ENCODE measurements at regions not wholly inside any gene's neighbourhood (a gene's known extent, or its start where the extent isn't known, plus 50 kb on each side); places are given as distances from the start of the nearest gene placed in this dataset.
A peak's percentile ranks its signal among the peaks of the same experiment; 100 is the strongest.

GRCh38 chr22:25419247-25420113, 145.0 kb upstream of the GRK3 start:
- no peak overlapping the region for H3K9ac ChIP-seq (replicated peaks in 1 of 4; ENCODE audit: extremely low read depth in 1 of 4, low read depth in 3 of 4, low read length in 3 of 4)
- no peak overlapping the region for H2BK15ac ChIP-seq (ENCODE audit: low read length)
- H3K79me2 ChIP-seq (ENCODE audit: control insufficient read depth in 1 of 2, insufficient read depth in 2 of 2, low read length in 2 of 2): no peaks in the 10 kb centered on the region
- H2AFZ ChIP-seq (ENCODE audit: low read length): no peak overlapping the region
- H3K23me2 ChIP-seq (ENCODE audit: low read depth, low read length): peaks cover 10% of the 10 kb centered on the region
- no peak overlapping the region for H4K8ac ChIP-seq (ENCODE audit: extremely low read depth, insufficient read depth, low read length)
- no peak overlapping the region for H4K5ac ChIP-seq (ENCODE audit: insufficient read length, low read depth, low read length)
- H3K27me3 ChIP-seq (replicated peaks in 1 of 4; ENCODE audit: control insufficient read depth in 3 of 4, extremely low read depth in 1 of 4, insufficient read depth in 3 of 4, low read length in 3 of 4): peaks cover 11 to 28% (median 20%) of the 10 kb centered on the region in 4 experiments
- no peak overlapping the region for H2BK20ac ChIP-seq (ENCODE audit: low read length)
- H4K20me1 ChIP-seq (replicated peaks in 1 of 2; ENCODE audit: control insufficient read depth in 1 of 2, insufficient read depth in 2 of 2, low read length in 2 of 2): no peaks in the 10 kb centered on the region
- H3K14ac ChIP-seq (ENCODE audit: insufficient read length): no peak overlapping the region
- H3K4me1 ChIP-seq (replicated peaks in 1 of 4; ENCODE audit: control insufficient read depth in 3 of 4, insufficient read depth in 4 of 4, low read length in 3 of 4): peaks cover 6 to 10% (median 7%) of the 10 kb centered on the region in 4 experiments; a peak in 6 of 7 replicates
- no peaks in the 10 kb centered on the region for H3K9me3 ChIP-seq (ENCODE audit: insufficient read depth in 2 of 2, low read depth in 1 of 2, low read length in 1 of 2)
- CTCF ChIA-PET (ENCODE audit: partially characterized antibody): interaction anchor here (0.6 to 2.4 kb wide), 5 partner anchors 10 to 57 kb away, joined by 3 to 7 read pairs (median 4); no protein-coding TSS in a partner anchor
- peak overlapping the region; percentile 43 to 64 for H3K4me2 ChIP-seq (ENCODE audit: insufficient read depth in 1 of 2, low read depth in 2 of 2, low read length in 2 of 2)
- no peak for FAIRE-seq
- no peak overlapping the region for H3K18ac ChIP-seq (ENCODE audit: extremely low read depth, low read length)
- 43% methylated on average over 25 of the region's 25 CpGs; no CpG with 5 or more reads in 1 of the 2 experiments for WGBS, 2 experiments (ENCODE audit: extremely low coverage in 1 of 2, insufficient coverage in 1 of 2, insufficient read length in 1 of 2, insufficient replicate concordance in 2 of 2, low coverage in 1 of 2, low lambda C conversion rate in 2 of 2, missing lambda C conversion rate in 1 of 2)
- no peak overlapping the region for H3K27ac ChIP-seq (ENCODE audit: low read depth, low read length)
- no peaks in the 10 kb centered on the region for H3K36me3 ChIP-seq (ENCODE audit: control insufficient read depth in 2 of 4, insufficient read depth in 4 of 4, low read length in 3 of 4)
- no peak overlapping the region for H3K23ac ChIP-seq (ENCODE audit: insufficient read length)
- no peak overlapping the region for H3K56ac ChIP-seq (replicated peaks; ENCODE audit: insufficient read length, low read depth, low read length)
- H4K91ac ChIP-seq (replicated peaks; ENCODE audit: insufficient read length, low read length): no peak overlapping the region
- no peak overlapping the region for H2BK120ac ChIP-seq (replicated peaks; ENCODE audit: low read depth, low read length)
- peak overlapping the region in 1 of 4 experiments; percentile 31; a peak in 1 of 8 replicates for H3K4me3 ChIP-seq (ENCODE audit: extremely low read depth in 1 of 4, insufficient read depth in 2 of 4, low read depth in 3 of 4, low read length in 4 of 4)
- no peaks in the 10 kb centered on the region for H3K79me1 ChIP-seq (ENCODE audit: low read depth, low read length)
- H2BK5ac ChIP-seq (ENCODE audit: low read depth, low read length): no peak overlapping the region
- POLR2A ChIA-PET (ENCODE audit: partially characterized antibody): interaction anchor here (1.0 to 2.1 kb wide), 4 partner anchors 10 to 57 kb away, joined by 3 to 7 read pairs (median 4); no protein-coding TSS in a partner anchor
- H2BK12ac ChIP-seq (ENCODE audit: low read depth, low read length): no peak overlapping the region
- no peak overlapping the region for H3K4ac ChIP-seq (replicated peaks; ENCODE audit: insufficient read length, low read depth, low read length)
- H2AK5ac ChIP-seq (ENCODE audit: low read depth, low read length): no peak overlapping the region
- no peak for DNase-seq (ENCODE audit: low read depth in 1 of 2, low spot score in 2 of 2)
- TF ChIP-seq KDM5A (IDR thresholded peaks at IDR 0.05; ENCODE audit: low read length) (no peak), CBX5 (IDR thresholded peaks at IDR 0.05; ENCODE audit: low read depth, low read length) (no peak), RAD21 (IDR thresholded peaks at IDR 0.05 in 1 of 2, conservative IDR thresholded peaks at IDR 0.05 in 1 of 2; ENCODE audit: low read depth in 2 of 2, low read length in 2 of 2) (no peak), SAP30 (IDR thresholded peaks at IDR 0.05; ENCODE audit: insufficient read depth, insufficient replicate concordance, low read length) (no peak), NANOG (IDR thresholded peaks at IDR 0.05; ENCODE audit: insufficient read depth, low read depth, low read length, poor library complexity, severe bottlenecking) (no peak), YY1 (IDR thresholded peaks at IDR 0.05; ENCODE audit: low read depth, low read length) (no peak), TAF7 (optimal IDR thresholded peaks at IDR 0.05; ENCODE audit: borderline replicate concordance, low read depth, low read length) (no peak), BCL11A (IDR thresholded peaks at IDR 0.05; ENCODE audit: low read depth in 2 of 2, low read length in 2 of 2) (no peak), JUND (IDR thresholded peaks at IDR 0.05; ENCODE audit: low read length) (no peak), SIRT6 (IDR thresholded peaks at IDR 0.05; ENCODE audit: low read length) (no peak), EZH2 (IDR thresholded peaks at IDR 0.05; ENCODE audit: low read depth, low read length, severe bottlenecking) (no peak), ZNF274 (IDR thresholded peaks at IDR 0.05; ENCODE audit: borderline replicate concordance, extremely low read depth, low read length) (no peak)

Data from H1 (cell line).